ENCODE measurements at regions not wholly inside any gene's neighbourhood (a gene's known extent, or its start where the extent isn't known, plus 50 kb on each side); places are given as distances from the start of the nearest gene placed in this dataset.

DNA sequence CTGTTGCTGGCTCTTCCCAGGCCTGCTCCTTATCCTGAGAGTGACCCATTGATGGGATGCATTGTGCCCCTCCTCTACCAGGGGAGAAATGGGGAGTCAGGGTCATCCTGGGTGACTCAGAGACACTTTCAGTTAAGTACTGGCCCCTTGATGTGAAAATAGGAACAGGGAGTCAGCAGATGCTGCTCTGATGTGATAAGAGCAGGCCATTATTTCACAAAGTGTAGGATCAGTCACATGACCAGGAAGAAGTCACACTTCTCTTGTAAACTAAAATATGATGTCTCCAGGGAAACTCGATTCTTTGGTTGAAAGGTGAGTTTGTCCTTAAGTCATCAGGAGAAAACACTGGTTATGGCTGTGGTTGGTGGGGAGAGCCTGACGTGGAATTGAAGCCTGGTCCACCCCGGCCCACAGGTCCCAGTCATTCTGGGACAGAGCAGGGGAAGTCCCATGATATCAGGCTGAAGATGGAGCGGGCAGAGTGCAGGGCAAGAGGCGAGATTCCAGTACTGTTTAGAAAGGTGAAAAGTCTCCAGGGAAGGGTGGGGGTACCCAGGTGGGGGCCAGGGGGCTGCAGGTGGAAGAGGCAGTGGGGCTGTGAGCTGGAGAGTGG, 88.6 kb upstream of the NLRP1 start:
- no peak for DNase-seq (ENCODE audit: low read depth)
- TF ChIP-seq, protein P1, sequence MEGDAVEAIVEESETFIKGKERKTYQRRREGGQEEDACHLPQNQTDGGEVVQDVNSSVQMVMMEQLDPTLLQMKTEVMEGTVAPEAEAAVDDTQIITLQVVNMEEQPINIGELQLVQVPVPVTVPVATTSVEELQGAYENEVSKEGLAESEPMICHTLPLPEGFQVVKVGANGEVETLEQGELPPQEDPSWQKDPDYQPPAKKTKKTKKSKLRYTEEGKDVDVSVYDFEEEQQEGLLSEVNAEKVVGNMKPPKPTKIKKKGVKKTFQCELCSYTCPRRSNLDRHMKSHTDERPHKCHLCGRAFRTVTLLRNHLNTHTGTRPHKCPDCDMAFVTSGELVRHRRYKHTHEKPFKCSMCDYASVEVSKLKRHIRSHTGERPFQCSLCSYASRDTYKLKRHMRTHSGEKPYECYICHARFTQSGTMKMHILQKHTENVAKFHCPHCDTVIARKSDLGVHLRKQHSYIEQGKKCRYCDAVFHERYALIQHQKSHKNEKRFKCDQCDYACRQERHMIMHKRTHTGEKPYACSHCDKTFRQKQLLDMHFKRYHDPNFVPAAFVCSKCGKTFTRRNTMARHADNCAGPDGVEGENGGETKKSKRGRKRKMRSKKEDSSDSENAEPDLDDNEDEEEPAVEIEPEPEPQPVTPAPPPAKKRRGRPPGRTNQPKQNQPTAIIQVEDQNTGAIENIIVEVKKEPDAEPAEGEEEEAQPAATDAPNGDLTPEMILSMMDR (IDR thresholded peaks at IDR 0.05; ENCODE audit: low read depth, low read length, missing control alignments) = no peak
- no peak overlapping the region for H3K4me3 ChIP-seq (ENCODE audit: low read depth, low read length)

DNA sequence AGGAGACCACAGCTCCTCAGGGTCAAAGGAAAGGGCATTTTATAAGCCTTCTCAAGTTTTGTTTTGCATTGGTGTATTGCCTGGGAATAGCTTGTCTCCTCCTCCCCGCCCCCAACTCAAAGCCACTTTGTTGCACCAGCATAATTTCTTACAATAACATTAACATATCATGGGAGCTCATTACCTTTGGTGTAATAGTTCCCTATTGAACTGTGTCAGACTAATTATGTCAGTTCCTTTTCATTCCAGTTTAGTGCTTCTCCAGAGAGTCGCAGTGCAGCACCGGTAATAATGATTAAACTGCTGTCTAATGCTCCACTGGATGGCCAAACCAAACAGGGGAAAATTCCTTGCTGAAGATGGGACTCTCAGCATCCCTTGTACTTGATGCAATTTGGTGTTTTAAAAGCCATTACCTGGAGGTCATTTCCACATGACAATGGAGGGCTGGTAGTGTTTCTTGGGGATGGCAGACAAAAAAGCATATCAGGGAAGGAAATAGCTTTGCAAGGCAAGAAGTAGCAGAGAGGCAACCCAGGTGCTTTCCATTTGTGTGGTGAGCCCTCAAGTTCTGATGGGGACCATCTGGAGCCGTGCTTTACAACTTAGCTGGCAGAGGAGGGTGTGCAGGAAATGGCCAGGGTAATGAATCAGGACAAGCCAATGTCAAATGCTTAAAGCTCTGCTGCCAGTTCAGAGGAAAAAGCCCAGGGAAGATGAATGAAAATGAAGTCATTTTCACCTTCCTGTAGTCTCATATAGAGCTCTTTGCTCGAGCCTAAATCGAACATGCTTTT, 91.5 kb upstream of the NLRP1 start:
- no peak for DNase-seq (ENCODE audit: low read depth)
- TF ChIP-seq, protein P1 (IDR thresholded peaks at IDR 0.05; ENCODE audit: low read depth, low read length, missing control alignments) = no peak
- H3K4me3 ChIP-seq (ENCODE audit: low read depth, low read length) = no peak overlapping the region

DNA sequence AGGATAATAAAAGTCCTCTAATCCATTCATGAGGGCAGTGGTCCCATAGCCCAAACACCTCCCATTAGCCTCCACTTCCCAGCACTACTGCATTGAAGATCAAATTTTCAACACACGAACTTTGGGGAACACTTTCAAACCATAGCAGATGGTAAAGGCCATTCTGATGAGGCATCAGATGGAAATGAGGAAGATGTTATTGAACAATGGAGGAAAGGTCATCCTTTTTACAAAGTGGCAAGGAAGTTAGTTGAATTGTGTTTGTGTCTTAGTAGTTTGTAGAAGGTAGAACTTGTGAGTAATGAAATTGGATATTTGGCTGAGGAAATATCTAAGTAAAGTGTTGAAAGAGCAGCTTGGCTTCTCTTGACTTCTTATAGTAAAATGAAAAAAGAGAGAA, 93.3 kb upstream of the NLRP1 start:
- no peak overlapping the region for H3K4me3 ChIP-seq (ENCODE audit: low read depth, low read length)
- TF ChIP-seq, protein P1 (IDR thresholded peaks at IDR 0.05; ENCODE audit: low read depth, low read length, missing control alignments) = no peak
- DNase-seq (ENCODE audit: low read depth) = no peak

DNA sequence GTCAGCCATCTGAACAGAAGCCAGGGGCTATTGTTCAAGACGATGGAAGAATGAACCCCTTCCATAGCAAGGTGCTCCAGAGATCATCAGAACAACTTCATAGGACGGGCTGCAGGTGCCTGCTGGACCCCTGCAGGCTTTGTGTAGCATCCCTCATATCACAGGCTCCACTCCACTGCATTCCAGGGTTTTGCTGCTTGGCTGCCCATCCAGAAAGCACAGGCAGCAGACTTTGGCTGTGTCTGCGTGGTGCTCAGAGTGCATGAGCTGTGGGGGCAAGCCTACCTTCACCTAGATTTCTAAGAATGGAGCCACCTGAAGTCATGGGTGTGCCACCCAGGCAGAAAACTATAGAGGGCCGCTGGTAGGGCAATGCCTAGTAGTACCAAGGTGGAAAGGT, 93.9 kb upstream of the NLRP1 start:
- H3K4me3 ChIP-seq (ENCODE audit: low read depth, low read length) = no peak overlapping the region
- TF ChIP-seq, protein P1 (IDR thresholded peaks at IDR 0.05; ENCODE audit: low read depth, low read length, missing control alignments) = no peak
- no peak for DNase-seq (ENCODE audit: low read depth)

DNA sequence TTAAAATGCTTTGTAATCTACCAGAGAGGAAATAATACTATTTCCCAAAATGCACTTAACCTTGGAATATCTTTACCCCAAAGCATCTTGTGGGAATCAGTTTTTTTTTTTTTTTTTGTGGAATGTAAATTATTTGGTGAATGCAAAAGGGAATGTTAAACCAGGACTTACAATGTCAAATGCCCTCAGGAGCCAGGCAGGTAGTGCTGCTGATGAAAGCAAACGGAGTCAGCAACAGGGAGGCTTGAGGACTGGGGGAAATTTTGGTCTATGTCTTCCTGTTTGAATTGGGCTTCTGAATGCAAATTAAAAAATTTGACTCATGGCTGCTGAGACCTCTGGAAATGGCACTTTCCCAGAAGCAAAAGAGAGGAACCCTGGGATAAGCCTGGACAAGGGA, 96.5 kb upstream of the NLRP1 start:
- H3K4me3 ChIP-seq (ENCODE audit: low read depth, low read length) = no peak overlapping the region
- no peak for DNase-seq (ENCODE audit: low read depth)
- TF ChIP-seq, protein P1 (IDR thresholded peaks at IDR 0.05; ENCODE audit: low read depth, low read length, missing control alignments) = no peak

DNA sequence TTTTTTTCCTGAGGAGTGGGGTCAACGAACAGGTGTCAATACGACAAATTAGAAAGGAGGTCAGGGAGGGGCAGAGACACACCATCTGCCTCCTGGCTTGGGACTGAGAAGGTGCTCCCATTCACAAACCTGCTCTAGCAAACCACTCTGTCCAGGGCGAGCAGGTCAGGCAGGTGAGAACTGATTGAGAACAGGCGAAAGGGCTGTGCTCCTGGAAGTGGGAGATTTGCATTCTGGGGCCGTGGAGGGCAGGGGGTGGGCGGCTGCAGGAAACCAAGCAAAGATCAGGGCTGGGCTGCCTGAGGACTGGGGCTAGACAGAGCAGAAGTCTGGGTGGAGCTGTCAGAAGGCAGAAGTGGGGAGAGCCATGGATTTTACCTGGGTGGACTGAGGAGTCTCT, 98.9 kb upstream of the NLRP1 start:
- no peak for DNase-seq (ENCODE audit: low read depth)
- TF ChIP-seq, protein P1 (IDR thresholded peaks at IDR 0.05; ENCODE audit: low read depth, low read length, missing control alignments) = no peak
- H3K4me3 ChIP-seq (ENCODE audit: low read depth, low read length) = no peak overlapping the region
